GM10266 (cell line): ENCODE measurements at regions not wholly inside any gene's neighbourhood (a gene's known extent, or its start where the extent isn't known, plus 50 kb on each side); places are given as distances from the start of the nearest gene placed in this dataset.

ENCODE experiments used
- DNase-seq: peaks from one replicate; pipeline ENCODE4 v3.0.0; 2012; ENCODE audit errors: extremely low spot score
- CTCF ChIP-seq: IDR thresholded peaks from 2 replicates; pipeline ENCODE4 v1.5.1; 2012; ENCODE audit warnings: mild to moderate bottlenecking, low read depth; ENCODE audit not compliant: control insufficient read depth, insufficient read depth; ENCODE audit errors: missing control alignments

- TF ChIP-seq CTCF: no peak
- no peak for DNase-seq
These were observed 762.2 kb downstream of the NR2F2 start for GRCh38 chr15:97092656-97093055.

- TF ChIP-seq CTCF: no peak
- no peak for DNase-seq
These were observed 765.9 kb downstream of the NR2F2 start for GRCh38 chr15:97096303-97096835.

GRCh38 chr15:97099040-97099439, 768.5 kb downstream of the NR2F2 start:
- no peak for TF ChIP-seq CTCF
- DNase-seq: no peak

GRCh38 chr15:97101572-97101971, 771.1 kb downstream of the NR2F2 start:
- no peak for DNase-seq

GRCh38 chr15:97114900-97115760, 784.6 kb downstream of the NR2F2 start:
- no peak for TF ChIP-seq CTCF
- DNase-seq: no peak

More at GRCh38 chr15:97101572-97101971, 771.1 kb downstream of the NR2F2 start:
- no peak for TF ChIP-seq CTCF

- no peak for TF ChIP-seq CTCF
- DNase-seq: no peak
These were observed 785.2 kb downstream of the NR2F2 start for GRCh38 chr15:97115761-97116070.

- DNase-seq: no peak
- no peak for TF ChIP-seq CTCF
These were observed 794.3 kb downstream of the NR2F2 start for GRCh38 chr15:97124790-97125189.
